Amygdala (tissue), 56 donors: ENCODE measurements at regions not wholly inside any gene's neighbourhood (a gene's known extent, or its start where the extent isn't known, plus 50 kb on each side); places are given as distances from the start of the nearest gene placed in this dataset.
"Not testable (repeated sequence)": the region's sequence is repeated elsewhere in the genome, so short reads cannot be mapped to it uniquely, and the experiment has no call there.

Source experiments
- DNase-seq, 56 donors: peaks; one replicate each; lab custom pipeline; 2025; lab: John Stamatoyannopoulos, UW

DNA sequence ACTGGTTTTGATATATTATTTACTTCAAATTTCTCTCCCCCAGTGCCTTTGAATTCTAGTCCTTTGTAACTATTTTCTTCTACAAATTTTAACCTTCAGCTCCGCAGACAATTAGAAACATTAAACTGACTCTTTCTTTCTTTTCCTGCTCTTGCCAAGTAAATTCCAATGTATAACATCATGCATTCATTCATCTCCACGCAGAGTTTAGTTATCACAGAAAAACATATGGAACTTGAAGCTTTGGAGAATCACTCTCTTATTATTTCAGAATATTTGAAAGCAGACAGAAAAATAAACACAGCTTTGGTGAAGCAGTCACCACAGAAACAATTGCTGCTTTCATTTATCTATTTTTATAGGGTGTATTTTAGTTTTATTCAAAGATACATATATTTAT, 778.7 kb upstream of the CDH8 start:
- DNase-seq, result no peak

DNA sequence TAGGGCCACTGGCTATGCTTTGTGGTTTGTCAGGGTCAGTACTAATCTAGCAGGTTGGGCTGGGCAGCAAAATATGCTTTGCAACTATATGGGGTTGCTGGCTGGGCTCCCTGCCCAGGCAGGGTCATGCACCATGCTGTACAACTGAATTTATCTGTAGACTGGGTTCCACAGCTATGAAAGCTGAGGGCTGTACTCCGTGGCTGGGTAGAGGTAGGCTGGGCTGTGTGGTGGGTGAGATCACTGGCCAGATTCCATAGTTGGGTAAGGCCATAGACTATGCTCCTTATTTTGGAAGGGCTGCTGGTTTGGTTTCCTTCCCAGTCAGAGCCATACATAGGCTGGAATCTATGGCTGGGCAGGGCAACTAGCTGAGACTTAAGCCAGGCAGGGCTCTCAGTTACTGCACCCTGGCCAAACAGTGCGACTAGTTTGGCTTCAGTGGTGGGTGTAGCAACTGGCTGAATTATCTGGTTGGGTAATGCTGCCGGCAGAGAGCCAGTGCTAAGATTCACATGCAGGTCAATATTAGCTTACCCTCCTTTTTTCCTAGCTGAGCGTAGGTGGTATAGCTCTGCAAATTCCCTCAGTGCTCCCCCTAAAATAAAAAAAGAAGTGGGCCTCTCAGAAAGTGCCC, 769.1 kb upstream of the CDH8 start:
- no peak for DNase-seq

DNA sequence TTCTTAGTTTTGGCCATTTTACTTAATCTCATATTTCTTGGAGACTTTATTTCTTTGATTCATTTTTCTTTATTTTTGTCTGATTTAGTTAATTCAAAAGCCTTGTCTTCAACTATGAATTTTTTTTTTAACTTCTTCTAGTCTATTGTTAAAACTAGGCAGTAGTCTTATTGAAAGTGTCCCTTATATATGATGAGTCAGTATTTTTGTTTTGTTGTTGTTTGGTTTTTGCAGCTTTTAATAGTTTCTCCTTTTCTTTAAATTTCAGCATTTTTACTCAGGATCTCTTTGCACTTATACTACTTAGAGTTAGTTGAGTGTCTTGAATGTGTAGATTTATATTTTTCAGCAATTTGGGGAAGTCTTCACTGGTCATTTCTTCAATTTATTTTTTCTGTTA, 758.5 kb upstream of the CDH8 start:
- DNase-seq, result no peak

GRCh38 chr16:62780081-62780480, 743.8 kb upstream of the CDH8 start:
- not testable (repeated sequence) for DNase-seq

- no peak for DNase-seq
Measured at GRCh38 chr16:62764572-62764971, 728.3 kb upstream of the CDH8 start.

DNA sequence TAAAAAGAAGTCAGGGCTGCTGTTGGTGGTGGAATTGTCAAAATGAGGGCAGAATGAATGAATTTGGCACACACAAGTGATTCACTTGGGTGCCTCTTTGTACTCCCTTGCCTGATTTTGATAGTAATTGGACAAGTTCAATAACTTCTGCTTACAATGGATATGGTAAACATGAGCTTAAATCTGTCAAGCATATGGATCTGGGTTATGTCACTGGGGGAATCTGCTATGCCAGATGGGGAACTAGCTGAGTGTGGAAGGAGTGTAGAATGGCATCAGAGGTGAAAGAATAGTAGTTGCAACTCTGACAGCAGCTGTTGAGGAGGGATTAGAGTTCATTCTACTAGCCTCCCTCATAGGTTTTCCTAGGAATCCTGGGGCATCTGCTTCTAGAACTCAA, 724.2 kb upstream of the CDH8 start:
- DNase-seq, result no peak

GRCh38 chr16:62755938-62756337, 719.7 kb upstream of the CDH8 start:
- peak in 1 of 56 donors; percentile 1 for DNase-seq

- DNase-seq, result peak in 1 of 56 donors; percentile 10
Measured at GRCh38 chr16:62752854-62753253, 716.6 kb upstream of the CDH8 start.

- DNase-seq, result no peak
Measured at GRCh38 chr16:62751218-62751617, 715.0 kb upstream of the CDH8 start.

DNA sequence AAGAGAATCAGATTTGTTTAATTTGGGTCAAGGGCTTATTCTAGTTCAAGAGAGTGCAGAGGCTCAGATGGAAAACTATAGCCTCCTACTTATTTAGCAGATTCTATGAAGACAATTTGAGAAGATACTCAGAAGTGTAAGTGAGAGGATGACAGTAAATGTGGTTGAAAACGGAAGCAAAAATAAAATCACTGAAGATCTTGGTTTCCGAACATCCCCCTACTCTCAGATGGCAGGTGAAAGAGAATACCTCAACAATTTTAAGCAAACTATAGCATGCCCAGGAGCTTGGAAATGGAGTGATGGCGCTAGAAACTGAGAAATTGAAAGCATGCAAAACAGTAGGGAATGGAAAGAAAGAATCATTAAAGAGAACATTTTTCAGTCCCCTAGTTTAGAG, 705.5 kb upstream of the CDH8 start:
- DNase-seq, result no peak

- peak in 48 of 56 donors; percentile 3 to 83 (median 48) for DNase-seq
Measured at GRCh38 chr16:62738666-62739460, 702.6 kb upstream of the CDH8 start.

DNA sequence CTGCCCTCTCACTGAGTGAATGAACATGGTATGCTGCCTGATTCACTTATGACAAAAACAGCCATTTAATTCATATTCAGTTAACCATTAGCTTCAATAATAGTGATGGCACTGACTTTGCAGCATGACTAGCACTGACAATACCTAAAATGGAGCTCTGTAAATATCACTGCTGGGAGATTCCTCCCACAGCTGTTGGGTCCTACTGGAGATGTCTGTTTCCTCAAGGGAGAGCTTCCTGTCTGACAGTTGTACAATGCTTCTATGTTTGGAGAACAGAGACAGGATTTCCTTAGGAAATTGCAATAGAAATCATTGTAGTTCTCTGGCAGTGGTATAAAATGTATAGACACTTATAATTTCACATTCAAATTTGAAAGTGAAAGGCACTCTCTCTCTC, 695.9 kb upstream of the CDH8 start:
- no peak for DNase-seq

- DNase-seq, result not testable (repeated sequence)
Measured at GRCh38 chr16:62724670-62725269, 688.5 kb upstream of the CDH8 start.

DNA sequence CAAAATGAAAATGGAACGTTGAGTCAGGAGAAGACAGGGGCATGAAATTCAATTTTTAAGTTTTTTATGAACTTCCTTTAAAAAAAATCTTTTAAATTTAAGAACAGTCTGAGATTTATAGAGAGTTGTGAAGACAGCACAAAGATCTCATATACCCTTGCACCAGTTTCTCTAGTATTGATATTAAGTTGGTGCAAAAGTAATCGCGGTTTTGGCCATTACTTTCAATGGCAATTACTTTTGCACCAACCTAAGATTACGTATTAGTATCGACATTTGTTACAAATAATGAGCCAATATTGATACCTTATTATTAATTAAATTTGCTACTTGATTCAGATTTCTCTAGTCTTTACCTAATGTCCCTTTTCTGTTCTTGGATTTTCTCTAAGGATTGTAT, 684.4 kb upstream of the CDH8 start:
- no peak for DNase-seq

GRCh38 chr16:62717026-62717425, 680.8 kb upstream of the CDH8 start:
- no peak for DNase-seq

- no peak for DNase-seq
Measured at GRCh38 chr16:62715701-62716100, 679.5 kb upstream of the CDH8 start.

DNA sequence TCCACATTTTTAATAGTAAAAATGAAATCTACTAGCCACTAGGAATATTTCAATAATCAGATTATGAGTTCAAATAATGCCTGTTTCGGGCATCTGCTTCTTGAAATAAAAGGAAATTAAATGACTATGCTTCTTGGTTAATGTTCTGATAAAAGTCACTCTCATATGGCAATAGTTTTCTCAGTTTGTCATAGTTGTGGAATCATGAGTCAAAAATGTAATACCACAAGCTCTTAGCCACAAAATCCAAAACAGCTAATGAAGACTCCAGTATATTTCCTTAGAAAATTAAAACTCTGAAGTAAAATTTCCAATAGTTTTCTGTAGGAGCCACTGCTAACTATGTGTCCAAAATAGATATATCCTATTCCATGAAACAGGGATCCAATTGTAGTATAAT, 676.3 kb upstream of the CDH8 start:
- DNase-seq, result no peak

- DNase-seq, result no peak
Measured at GRCh38 chr16:62711797-62712196, 675.6 kb upstream of the CDH8 start.

- DNase-seq, result peak in 2 of 56 donors; percentile 1 to 3
Measured at GRCh38 chr16:62709794-62710193, 673.6 kb upstream of the CDH8 start.

- no peak for DNase-seq
Measured at GRCh38 chr16:62701426-62701825, 665.2 kb upstream of the CDH8 start.

DNA sequence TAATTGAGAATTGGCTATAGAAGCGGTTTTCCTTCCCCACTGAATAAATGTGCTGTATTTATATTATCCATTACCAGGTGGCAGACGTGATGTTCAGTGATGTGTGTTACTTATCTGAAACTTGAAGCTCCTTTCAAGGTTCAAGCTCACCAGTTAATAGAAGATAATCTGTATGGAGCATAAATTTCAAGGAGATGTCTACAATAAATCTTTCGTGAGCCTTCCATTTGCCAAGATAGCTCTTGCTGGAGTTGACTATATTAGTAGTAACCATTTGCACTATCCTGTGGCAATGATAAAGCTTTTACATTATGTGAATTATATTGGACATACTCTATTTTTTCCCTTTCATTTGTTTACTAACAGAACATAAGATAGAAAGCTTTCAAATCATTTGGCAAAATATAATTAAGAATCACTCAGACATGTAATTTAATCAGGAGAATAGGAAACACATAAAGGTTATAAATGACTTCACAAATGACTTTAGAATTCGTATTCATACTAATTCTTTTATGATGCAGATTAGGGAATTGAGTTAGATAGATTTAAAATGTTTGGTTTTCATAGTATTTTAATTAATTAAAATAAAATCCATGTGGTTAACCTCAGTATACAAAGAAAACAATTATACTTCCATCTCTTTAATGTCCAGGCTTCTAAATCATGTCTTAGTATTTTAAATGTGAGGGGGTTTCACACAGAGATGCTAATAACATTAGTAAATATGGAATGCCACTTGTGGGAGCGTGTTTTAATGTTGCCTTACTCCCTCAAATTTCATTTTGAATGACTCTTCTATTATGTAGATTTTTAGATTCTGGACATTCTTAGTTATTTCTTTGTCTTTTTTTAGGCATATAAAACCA, 664.4 kb upstream of the CDH8 start:
- DNase-seq, result no peak
